HG02870 (cell line): ENCODE measurements at regions not wholly inside any gene's neighbourhood (a gene's known extent, or its start where the extent isn't known, plus 50 kb on each side); places are given as distances from the start of the nearest gene placed in this dataset.
"Not testable (repeated sequence)": the region's sequence is repeated elsewhere in the genome, so short reads cannot be mapped to it uniquely, and the experiment has no call there.

Source experiments
- ATAC-seq: cut with Tn5 transposase; IDR thresholded peaks from one replicate; pipeline ENCODE4 v1.9.1; 2021; ENCODE audit warnings: mild to moderate bottlenecking, moderate library complexity; ENCODE audit not compliant: unreplicated experiment

DNA sequence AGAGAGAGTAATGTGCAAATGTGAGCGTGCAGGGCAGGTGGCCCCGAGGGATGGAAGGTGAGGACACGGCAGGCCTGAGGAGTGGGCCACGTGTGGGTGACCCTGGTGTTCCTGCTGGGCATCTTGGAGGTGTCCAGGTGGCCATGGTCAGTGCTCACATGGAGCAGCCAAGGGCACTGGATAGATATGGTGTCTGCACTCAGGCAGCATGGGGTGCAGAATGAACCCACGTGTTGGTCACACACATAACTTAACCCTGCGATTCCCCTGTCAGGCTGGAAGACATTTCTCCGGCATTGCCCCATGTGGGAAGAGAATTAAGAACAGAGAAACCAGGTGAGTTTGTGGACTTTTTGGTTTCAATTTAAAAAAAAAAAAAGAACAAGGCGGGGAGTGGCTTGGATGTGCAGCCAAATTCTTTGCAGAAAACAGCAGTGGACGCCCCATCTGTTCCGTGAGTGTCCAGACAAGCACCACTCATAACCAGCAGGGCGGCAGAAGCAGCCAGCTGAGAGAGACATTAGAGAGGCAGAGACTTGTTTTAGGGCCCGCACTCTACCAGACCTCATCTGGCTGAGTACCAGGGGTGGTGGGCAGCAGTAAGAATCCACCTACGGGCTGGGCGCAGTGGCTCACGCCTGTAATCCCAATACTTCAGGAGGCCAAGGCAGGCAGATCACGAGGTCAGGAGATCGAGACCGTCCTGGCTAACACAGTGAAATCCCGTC, 249.8 kb downstream of the ACKR3 start:
- no peak for ATAC-seq

DNA sequence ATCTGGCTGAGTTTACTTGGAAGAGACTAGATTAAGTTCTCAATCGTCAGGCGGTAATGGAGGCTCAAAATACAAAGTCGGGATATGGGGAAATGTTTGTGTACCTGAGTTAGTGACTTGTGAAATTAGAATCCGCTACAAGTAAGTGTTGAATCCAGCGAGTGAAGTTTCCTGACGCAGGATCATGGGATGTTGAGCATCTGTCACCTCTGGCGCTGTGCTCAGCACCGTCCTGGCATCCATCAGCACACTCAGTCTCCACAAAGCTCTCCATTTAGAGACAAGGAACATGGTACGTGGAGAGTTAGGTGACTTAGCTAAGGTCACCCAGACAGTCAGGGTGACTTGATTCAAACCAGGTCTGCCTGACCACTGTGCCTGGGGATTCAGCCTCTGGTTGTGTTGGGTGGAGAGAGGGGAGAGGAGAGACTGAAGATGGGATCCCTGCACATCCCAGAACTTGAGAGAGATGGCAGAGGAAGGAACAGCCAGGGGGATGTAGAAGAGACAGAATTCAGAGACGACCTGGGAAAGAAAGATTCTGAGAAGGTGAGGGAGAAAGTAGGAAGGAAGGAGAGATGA, 251.2 kb downstream of the ACKR3 start:
- ATAC-seq, result no peak

DNA sequence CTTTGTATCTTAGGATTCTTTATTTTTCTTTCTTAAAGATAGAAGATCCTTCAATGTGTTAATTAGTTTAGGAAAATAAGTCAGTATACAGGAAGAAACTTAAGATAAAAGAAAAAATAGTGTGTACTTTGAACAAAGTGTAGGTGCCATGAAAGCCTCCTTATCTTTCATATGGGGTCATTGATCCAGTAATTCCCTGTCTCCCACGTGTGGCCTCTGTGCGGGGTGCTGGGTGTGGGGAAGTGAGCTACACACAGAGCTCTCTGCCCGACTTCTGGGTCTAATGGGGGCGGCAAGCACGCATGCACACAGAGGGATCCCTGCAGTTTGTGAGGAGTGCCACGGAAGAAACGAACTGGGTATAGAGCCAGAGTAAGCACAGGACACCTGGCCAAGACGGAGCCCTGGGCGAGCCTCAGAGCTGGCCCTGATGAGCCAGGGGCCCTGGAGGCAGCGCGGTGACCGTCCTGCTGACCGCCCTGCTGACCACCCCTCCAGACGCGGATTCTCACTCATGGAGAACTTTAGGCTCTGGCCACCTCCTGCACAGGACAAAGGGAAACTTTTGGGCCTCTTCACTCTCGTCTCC, 253.5 kb downstream of the ACKR3 start:
- ATAC-seq, result no peak

DNA sequence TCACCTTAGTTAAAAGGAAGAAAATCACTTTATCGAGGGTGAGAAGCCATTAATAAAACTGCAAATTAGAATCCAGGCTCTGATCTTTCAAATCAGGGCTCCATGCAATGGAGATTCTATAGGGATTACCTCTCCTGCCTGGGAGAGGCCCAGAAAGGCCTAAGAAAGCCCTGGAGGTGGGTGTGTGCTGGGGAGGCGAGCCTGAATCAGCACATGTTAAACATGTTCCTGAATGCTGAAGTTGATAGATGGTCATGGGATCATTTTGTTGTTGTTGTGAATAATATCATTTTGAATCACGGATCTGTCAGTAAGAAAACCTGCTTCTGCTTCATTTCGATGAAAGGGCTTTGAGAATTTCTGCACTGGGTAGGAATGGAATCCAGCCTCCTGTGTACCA, 254.3 kb downstream of the ACKR3 start:
- ATAC-seq, result no peak

DNA sequence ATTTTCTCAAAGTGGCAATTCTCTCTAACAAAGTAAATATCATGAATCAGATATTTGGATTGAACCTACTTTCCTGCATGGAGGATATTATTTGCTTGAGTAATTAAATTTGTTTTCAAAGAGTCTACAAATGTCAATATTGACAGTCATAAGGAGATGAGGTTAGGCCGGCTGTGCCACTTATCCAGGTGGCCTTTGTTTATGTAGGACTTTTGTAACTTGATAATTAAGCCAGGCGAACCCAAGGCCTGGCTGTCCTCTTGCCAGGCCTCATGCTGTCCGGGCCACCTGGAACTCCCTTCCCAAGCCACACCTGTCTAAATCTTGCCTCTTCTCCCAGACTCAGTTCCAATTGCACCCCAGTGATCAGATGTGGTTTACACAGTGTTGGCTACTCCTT, 255.2 kb downstream of the ACKR3 start:
- no peak for ATAC-seq

DNA sequence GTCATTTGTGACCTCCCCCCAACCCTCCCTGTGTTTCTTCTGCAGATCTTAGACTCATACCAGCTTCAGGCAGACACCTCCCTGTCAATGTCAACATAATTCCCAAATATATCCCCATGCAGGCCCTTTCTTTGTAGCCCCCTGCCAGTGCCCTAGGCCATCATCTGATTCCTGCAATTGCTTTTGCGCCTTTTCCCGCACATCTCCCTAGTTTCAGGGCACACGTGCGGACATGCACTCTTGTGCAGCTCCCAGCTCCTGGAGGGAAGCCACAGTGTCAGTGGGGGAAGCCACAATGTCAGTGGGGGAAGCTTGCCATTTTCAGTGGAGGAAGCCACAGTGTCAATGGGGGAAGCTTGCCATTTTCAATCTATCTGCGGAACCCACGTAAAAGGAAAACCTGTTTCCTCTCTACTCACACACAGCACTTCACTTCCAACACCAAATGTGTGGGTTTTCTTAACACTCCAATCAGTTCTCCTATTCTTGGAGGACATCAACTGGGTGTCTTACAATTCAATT, 256.4 kb downstream of the ACKR3 start:
- ATAC-seq, result no peak

- ATAC-seq, result no peak
These were observed 257.1 kb downstream of the ACKR3 start for GRCh38 chr2:236826606-236827156.

GRCh38 chr2:236827997-236828396, 257.7 kb upstream of the COPS8 start:
- no peak for ATAC-seq

DNA sequence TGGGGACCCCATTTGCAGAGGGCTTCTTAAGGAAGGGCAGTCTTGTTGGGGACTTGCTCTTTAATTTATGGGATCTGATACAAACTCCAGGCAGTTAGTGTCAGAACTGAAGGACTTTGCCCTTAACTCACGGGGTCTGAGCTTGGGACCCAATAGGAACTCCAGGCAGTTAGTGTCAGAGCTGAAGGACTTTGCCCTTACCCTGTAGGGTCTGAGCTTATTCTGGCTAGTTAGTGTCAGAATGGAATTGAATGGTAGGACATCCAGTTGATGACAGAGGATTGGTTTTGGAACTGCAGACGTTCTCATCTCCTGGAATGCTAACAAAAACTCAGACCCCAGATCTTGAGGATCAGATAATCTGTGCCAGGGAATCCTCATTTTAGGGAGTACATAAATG, 256.9 kb upstream of the COPS8 start:
- ATAC-seq, result no peak

GRCh38 chr2:236830926-236831325, 254.8 kb upstream of the COPS8 start:
- no peak for ATAC-seq

DNA sequence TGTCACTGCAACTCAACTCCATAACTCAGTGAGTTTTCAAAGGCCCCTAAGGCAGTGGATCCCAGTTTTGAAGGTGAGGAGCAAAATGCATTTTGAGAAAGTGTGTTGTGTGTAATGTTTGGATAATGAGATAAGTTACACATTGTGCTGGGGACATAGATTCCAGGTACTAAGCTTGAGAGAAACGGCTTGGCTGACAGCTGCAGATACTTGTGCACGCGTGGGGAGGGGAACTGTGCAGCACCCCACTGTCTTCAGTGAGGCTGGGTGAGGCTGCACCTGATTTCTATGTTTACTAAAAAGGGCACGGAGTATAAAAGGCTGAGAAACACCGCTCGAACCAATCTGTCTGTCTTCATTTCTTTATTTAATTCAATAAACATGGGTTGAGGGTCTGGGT, 254.0 kb upstream of the COPS8 start:
- ATAC-seq, result no peak

DNA sequence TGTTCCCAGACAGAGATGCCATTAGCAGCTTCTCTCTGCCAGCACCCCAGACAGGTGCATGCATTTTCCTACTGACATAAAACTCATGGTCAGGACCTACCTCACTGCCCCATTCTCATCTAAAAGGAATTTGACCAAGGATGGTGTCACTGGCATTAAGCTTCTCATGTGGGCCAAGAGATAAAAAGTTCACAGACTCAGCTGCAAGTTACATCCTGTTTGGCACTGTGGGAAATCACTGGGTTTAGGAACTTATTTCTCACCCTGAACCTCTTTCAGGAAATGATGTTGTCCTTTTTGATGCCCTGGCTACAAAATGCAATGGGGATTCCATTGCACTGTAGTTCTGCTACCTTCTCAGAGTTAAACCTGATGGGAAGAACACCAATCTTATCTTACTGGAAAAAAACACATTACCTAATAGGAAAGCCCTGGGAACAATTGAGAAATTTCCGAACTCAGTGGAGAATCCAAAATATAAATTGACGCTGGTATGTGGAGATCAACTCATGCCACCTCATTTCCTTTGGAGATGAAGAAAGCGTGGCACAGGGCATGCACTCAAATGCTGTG, 252.1 kb upstream of the COPS8 start:
- no peak for ATAC-seq

DNA sequence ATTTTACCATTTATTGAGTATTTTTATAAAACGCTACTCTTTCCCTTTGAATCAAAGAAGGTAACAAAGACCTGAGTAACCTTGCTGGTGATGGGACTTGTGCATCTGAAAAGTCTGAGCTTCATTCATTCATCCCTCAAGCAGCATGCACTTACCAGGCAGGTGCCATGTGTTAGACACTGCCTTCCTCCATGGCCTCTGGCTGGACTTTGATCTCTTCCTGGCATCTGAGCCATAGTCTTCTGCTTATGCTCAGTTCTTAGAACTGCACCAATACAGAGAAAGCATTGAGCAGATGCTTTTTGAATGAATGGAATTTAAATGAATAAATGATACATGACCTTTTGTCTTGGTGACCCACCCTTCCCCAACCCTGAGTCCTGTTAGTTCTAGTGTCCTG, 251.4 kb upstream of the COPS8 start:
- no peak for ATAC-seq

DNA sequence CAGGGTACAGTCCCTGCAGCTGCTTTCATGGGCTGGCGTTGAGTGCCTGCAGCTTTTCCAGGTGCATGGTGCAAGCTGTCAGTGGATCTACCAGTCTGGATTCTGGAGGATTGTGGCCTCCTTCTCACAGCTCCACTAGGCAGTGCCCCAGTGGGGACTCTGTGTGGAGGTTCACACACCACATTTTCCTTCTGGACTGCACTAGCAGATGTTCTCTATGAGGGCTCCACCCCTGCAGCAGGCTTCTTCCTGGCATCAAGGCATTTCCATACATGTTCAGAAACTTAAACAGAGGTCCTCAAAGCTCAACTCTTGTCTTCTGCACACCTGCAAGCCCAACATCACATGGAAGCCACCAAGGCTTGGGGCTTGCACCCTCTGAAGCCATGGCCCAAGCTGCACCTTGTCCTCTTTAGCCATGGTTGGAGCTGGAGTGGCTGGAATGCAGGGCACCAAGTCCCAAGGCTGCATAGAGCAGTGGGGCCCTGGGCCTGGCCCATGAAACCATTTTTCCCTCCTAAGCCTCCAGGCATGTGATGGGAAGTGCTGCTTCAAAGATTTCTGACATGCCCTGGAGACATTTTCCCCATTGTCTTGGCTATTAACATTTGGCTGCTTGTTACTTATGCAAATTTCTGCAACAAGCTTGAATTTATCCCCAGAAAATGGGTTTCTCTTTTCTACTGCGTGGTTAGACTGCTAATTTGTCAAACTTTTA, 250.2 kb upstream of the COPS8 start:
- no peak for ATAC-seq

GRCh38 chr2:236836028-236836427, 249.7 kb upstream of the COPS8 start:
- not testable (repeated sequence) for ATAC-seq

- no peak for ATAC-seq
These were observed 245.5 kb upstream of the COPS8 start for GRCh38 chr2:236840215-236840614.

GRCh38 chr2:236840857-236841256, 244.8 kb upstream of the COPS8 start:
- ATAC-seq, result no peak

- ATAC-seq, result no peak
These were observed 244.3 kb upstream of the COPS8 start for GRCh38 chr2:236841389-236841788.

DNA sequence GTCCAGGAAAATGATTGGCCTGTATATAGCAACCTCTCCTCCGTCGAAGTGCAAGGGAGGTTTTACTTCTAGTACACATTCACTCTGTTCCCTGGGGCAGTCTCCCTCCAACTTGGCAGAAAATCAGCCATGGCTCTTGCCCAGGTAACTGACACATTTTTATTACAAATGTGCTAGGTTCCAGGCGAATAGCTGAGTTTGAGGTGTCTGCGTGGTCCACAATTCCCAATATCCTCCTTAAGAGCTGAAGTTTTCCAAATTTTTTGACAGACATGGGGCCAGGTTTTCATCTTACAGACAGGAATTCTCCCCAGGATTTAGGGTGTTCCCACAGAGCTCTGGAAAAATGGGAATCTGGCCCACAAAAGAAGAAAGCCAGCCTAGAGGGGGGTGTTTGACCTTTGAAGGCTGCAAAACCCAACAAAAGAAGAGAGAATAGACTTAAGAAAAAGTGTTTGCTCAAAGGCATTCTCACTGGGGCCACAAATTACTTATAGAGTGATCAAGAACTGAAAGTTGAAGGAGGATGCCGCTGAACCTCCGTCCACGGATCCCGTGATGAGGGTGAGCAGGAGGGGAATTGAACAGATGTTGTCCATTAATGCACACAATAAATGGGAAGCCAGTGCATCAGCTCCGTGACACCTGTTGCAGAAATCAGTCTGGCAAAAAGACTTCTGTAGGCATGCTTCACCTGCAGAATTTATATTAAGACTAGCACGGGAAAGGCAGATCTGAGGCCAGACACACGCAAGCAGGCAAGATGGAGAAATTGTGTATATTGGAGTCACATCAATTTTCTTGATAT, 242.3 kb upstream of the COPS8 start:
- ATAC-seq, result no peak

- no peak for ATAC-seq
These were observed 241.0 kb upstream of the COPS8 start for GRCh38 chr2:236844711-236845110.
